Osteoblast (primary cell): ENCODE measurements at regions not wholly inside any gene's neighbourhood (a gene's known extent, or its start where the extent isn't known, plus 50 kb on each side); places are given as distances from the start of the nearest gene placed in this dataset.

ENCODE experiments used
- DNase-seq: peaks from one replicate; pipeline ENCODE4 v3.0.0; 2011; ENCODE audit warnings: low spot score, mixed read lengths; ENCODE audit not compliant: insufficient read length; ENCODE audit errors: missing footprints
- H2AFZ ChIP-seq: 2 replicates; pipeline ENCODE4 v1.6.0; 2011; ENCODE audit warnings: mild to moderate bottlenecking, low read length
- H3K27ac ChIP-seq: 2 replicates; pipeline ENCODE4 v1.5.1; 2011; ENCODE audit warnings: mild to moderate bottlenecking, low read depth, low read length, moderate library complexity
- H3K27me3 ChIP-seq: 2 replicates; pipeline ENCODE4 v1.6.0; 2012; ENCODE audit warnings: mild to moderate bottlenecking, control low read depth, inconsistent platforms, low read length, moderate library complexity; ENCODE audit not compliant: insufficient read depth
- H3K36me3 ChIP-seq: 2 replicates; pipeline ENCODE4 v1.5.1; 2011; ENCODE audit warnings: mild to moderate bottlenecking, low read length, control low read depth, moderate library complexity; ENCODE audit not compliant: insufficient read depth
- H3K4me1 ChIP-seq: 2 replicates; pipeline ENCODE4 v1.5.1; 2011; ENCODE audit warnings: mild to moderate bottlenecking, low read length, control low read depth, moderate library complexity; ENCODE audit not compliant: insufficient read depth
- H3K4me2 ChIP-seq: 2 replicates; pipeline ENCODE4 v1.6.0; 2011; ENCODE audit warnings: mild to moderate bottlenecking, low read length; ENCODE audit not compliant: insufficient read depth
- H3K4me3 ChIP-seq: fragments of 200-600 bp; sonication (generic); 3 replicates; pipeline ENCODE4 v1.5.1; 2012; ENCODE audit warnings: mild to moderate bottlenecking, low read length, inconsistent platforms; ENCODE audit not compliant: insufficient read depth
- H3K79me2 ChIP-seq: 2 replicates; pipeline ENCODE4 v1.6.0; 2012; ENCODE audit warnings: mild to moderate bottlenecking, low read length, control low read depth, inconsistent platforms; ENCODE audit not compliant: insufficient read depth
- H3K9me3 ChIP-seq: 2 replicates; pipeline ENCODE4 v1.5.1; 2011; ENCODE audit warnings: low read depth, low read length, control low read depth
- H4K20me1 ChIP-seq: 2 replicates; pipeline ENCODE4 v1.6.0; 2012; ENCODE audit warnings: mild to moderate bottlenecking, low read length, control low read depth; ENCODE audit not compliant: insufficient read depth
- TF ChIP-seq, protein P1 (sequence below): IDR thresholded peaks from 2 replicates; pipeline ENCODE4 v1.5.1; 2011; ENCODE audit warnings: mild to moderate bottlenecking, low read depth, low read length, moderate library complexity; ENCODE audit errors: extremely low read depth

- Histone ChIP-seq H3K36me3 (no peaks in the 10 kb centered on the region), H3K4me1 (no peaks in the 10 kb centered on the region), H3K9me3 (no peaks in the 10 kb centered on the region), H3K79me2 (no peaks in the 10 kb centered on the region), H3K27me3 (no peaks in the 10 kb centered on the region), H3K4me3 (peak overlapping the region; percentile 16), H2AFZ (no peak overlapping the region), H4K20me1 (no peaks in the 10 kb centered on the region), H3K27ac (no peak overlapping the region), H3K4me2 (no peak overlapping the region)
- DNase-seq: no peak
- TF ChIP-seq, protein P1, sequence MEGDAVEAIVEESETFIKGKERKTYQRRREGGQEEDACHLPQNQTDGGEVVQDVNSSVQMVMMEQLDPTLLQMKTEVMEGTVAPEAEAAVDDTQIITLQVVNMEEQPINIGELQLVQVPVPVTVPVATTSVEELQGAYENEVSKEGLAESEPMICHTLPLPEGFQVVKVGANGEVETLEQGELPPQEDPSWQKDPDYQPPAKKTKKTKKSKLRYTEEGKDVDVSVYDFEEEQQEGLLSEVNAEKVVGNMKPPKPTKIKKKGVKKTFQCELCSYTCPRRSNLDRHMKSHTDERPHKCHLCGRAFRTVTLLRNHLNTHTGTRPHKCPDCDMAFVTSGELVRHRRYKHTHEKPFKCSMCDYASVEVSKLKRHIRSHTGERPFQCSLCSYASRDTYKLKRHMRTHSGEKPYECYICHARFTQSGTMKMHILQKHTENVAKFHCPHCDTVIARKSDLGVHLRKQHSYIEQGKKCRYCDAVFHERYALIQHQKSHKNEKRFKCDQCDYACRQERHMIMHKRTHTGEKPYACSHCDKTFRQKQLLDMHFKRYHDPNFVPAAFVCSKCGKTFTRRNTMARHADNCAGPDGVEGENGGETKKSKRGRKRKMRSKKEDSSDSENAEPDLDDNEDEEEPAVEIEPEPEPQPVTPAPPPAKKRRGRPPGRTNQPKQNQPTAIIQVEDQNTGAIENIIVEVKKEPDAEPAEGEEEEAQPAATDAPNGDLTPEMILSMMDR: no peak
Observed at GRCh38 chr10:107653832-107654287, 489.4 kb upstream of the SORCS1 start.

- TF ChIP-seq, protein P1: no peak
Observed at GRCh38 chr10:107650939-107651338, 486.4 kb upstream of the SORCS1 start.

DNA sequence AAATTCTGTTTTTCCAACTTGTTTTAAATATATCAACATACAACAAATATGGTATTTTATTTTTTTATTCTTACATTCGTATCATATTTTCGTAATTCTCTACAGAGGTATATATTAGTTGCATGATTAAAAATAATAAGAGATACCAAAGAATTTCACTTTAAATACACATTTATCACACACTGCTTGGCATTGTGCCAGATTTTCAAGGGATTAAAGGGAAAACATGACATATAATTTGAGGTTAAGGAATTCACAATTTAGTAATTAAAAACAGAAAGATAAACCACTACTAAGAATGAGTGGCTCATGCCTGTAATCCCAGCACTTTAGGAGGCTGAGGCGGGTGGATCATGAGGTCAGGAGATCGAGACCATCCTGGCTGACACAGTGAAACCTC is 484.7 kb upstream of the SORCS1 start:
- H3K4me3 ChIP-seq: no peak overlapping the region
- no peaks in the 10 kb centered on the region for H3K36me3 ChIP-seq
- H3K27me3 ChIP-seq: no peaks in the 10 kb centered on the region
- TF ChIP-seq, protein P1: no peak
- no peaks in the 10 kb centered on the region for H4K20me1 ChIP-seq
- no peak for DNase-seq
- no peak overlapping the region for H3K27ac ChIP-seq
- H3K4me2 ChIP-seq: no peak overlapping the region
- no peaks in the 10 kb centered on the region for H3K9me3 ChIP-seq
- H3K79me2 ChIP-seq: no peaks in the 10 kb centered on the region
- no peaks in the 10 kb centered on the region for H3K4me1 ChIP-seq
- H2AFZ ChIP-seq: no peak overlapping the region

More at GRCh38 chr10:107650939-107651338, 486.4 kb upstream of the SORCS1 start:
- Histone ChIP-seq H2AFZ (no peak overlapping the region), H3K4me3 (no peak overlapping the region), H4K20me1 (no peaks in the 10 kb centered on the region), H3K79me2 (no peaks in the 10 kb centered on the region), H3K4me2 (no peak overlapping the region), H3K27ac (no peak overlapping the region), H3K4me1 (no peaks in the 10 kb centered on the region), H3K9me3 (no peaks in the 10 kb centered on the region), H3K36me3 (no peaks in the 10 kb centered on the region), H3K27me3 (no peaks in the 10 kb centered on the region)
- no peak for DNase-seq

GRCh38 chr10:107647462-107647861 is 483.0 kb upstream of the SORCS1 start:
- H3K27me3 ChIP-seq: no peaks in the 10 kb centered on the region
- H3K4me3 ChIP-seq: no peak overlapping the region
- DNase-seq: no peak
- H3K27ac ChIP-seq: no peak overlapping the region
- H2AFZ ChIP-seq: no peak overlapping the region
- TF ChIP-seq, protein P1: no peak
- no peaks in the 10 kb centered on the region for H3K79me2 ChIP-seq
- no peaks in the 10 kb centered on the region for H3K4me1 ChIP-seq
- no peaks in the 10 kb centered on the region for H3K36me3 ChIP-seq
- H4K20me1 ChIP-seq: no peaks in the 10 kb centered on the region
- no peak overlapping the region for H3K4me2 ChIP-seq
- no peaks in the 10 kb centered on the region for H3K9me3 ChIP-seq
